ENCODE measurements at regions not wholly inside any gene's neighbourhood (a gene's known extent, or its start where the extent isn't known, plus 50 kb on each side); places are given as distances from the start of the nearest gene placed in this dataset.

DNA sequence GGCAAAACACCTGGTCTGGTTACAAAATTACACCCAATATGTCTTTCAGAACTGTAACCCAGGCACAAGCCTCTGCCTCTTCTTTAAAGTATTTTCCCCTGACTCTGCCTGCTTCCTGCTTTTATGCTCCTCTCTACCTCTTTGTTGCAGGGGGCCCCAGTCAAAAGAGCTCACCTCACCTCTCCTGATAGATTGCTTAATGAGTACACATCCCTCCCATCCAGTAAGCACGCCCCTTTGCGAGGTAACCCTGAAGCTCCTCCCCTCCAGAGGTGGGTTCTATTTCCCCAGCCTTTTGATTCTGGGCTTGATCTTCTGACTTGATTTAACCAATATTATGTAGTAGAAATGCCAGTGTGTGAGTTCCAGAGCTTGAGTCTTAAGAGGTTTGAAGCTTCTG, 56.6 kb upstream of the EYA2 start:
- TF ChIP-seq, protein P1, sequence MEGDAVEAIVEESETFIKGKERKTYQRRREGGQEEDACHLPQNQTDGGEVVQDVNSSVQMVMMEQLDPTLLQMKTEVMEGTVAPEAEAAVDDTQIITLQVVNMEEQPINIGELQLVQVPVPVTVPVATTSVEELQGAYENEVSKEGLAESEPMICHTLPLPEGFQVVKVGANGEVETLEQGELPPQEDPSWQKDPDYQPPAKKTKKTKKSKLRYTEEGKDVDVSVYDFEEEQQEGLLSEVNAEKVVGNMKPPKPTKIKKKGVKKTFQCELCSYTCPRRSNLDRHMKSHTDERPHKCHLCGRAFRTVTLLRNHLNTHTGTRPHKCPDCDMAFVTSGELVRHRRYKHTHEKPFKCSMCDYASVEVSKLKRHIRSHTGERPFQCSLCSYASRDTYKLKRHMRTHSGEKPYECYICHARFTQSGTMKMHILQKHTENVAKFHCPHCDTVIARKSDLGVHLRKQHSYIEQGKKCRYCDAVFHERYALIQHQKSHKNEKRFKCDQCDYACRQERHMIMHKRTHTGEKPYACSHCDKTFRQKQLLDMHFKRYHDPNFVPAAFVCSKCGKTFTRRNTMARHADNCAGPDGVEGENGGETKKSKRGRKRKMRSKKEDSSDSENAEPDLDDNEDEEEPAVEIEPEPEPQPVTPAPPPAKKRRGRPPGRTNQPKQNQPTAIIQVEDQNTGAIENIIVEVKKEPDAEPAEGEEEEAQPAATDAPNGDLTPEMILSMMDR (optimal IDR thresholded peaks at IDR 0.05 in 1 of 3, IDR thresholded peaks at IDR 0.05 in 1 of 3, conservative IDR thresholded peaks at IDR 0.05 in 1 of 3; ENCODE audit: extremely low read depth in 1 of 3, insufficient read depth in 2 of 3, low read length in 3 of 3), result no peak
- no peak for TF ChIP-seq EZH2 (IDR thresholded peaks at IDR 0.05; ENCODE audit: low read length)
- no peaks in the 10 kb centered on the region for H3K79me2 ChIP-seq (ENCODE audit: control insufficient read depth, insufficient read depth, low read length)
- H4K20me1 ChIP-seq (ENCODE audit: control insufficient read depth, extremely low read depth, insufficient read depth, low read length), result no peaks in the 10 kb centered on the region
- H3K4me3 ChIP-seq (ENCODE audit: control insufficient read depth in 2 of 3, extremely low read depth in 1 of 3, insufficient read depth in 2 of 3, low read depth in 1 of 3, low read length in 3 of 3), result no peak overlapping the region
- no peak overlapping the region for H2AFZ ChIP-seq (ENCODE audit: control insufficient read depth, low read length)
- no peaks in the 10 kb centered on the region for H3K27me3 ChIP-seq (ENCODE audit: control insufficient read depth, extremely low read depth, insufficient read depth, low read length)
- dilution Hi-C loops (cut with MboI; ENCODE audit: extremely low pct_ligation_motif_present, low sequenced_read_pairs), result no loop called here
- no peak overlapping the region for H3K27ac ChIP-seq (ENCODE audit: control insufficient read depth, insufficient read depth, low read length)
- no peak for DNase-seq (ENCODE audit: low read depth, low spot score)
- H3K9ac ChIP-seq (ENCODE audit: control insufficient read depth, extremely low read depth, insufficient read depth, low read length), result no peak overlapping the region
- no peak for FAIRE-seq
- H3K4me2 ChIP-seq (ENCODE audit: control insufficient read depth, extremely low read depth, insufficient read depth, low read depth, low read length), result no peak overlapping the region
- H3K36me3 ChIP-seq (ENCODE audit: control insufficient read depth in 2 of 2, extremely low read depth in 1 of 2, insufficient read depth in 2 of 2, low read length in 2 of 2), result no peaks in the 10 kb centered on the region
- no peaks in the 10 kb centered on the region for H3K9me3 ChIP-seq (ENCODE audit: control insufficient read depth, low read depth, low read length)
- H3K9me1 ChIP-seq (ENCODE audit: control insufficient read depth, extremely low read depth, insufficient read depth, low read length), result no peaks in the 10 kb centered on the region
- H3K4me1 ChIP-seq (ENCODE audit: control insufficient read depth, extremely low read depth, insufficient read depth, low read length), result no peaks in the 10 kb centered on the region

DNA sequence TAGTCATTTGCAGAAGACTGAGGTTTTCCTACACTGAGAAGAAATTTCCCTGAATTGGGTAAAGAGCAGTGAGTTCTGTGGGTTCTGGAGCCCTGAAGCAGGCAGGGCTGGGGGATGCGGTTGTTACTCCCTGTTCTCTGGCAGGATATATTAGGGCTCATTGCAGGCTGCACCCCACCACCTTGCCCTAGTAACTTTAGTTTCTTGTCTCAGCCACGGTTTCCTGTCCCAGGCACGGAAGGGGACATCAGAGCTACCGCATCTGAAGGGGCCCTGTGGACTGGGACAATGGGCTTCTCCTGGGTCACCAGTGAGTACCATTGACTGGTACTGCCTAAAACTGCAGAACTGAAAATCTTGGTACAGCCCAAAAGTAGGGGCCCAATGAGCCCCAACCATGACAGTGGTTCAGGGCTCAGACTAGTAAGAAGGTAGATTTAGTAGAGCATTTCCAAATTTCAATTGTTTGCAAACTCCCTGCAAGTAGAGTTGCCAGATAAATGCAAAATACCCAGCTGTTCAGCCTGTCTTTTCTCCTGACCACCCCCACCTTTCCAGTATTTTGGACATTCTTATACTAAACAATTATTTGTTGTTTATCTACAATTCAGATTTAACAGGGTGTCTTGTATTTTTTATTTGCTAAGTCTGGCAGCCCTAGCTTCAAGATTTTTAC, 54.5 kb upstream of the EYA2 start:
- no peak for FAIRE-seq
- dilution Hi-C loops (cut with MboI; ENCODE audit: extremely low pct_ligation_motif_present, low sequenced_read_pairs), result no loop called here

More for the DNA sequence above, 54.5 kb upstream of the EYA2 start:
- H3K9me3 ChIP-seq (ENCODE audit: control insufficient read depth, low read depth, low read length), result no peaks in the 10 kb centered on the region
- no peaks in the 10 kb centered on the region for H3K27me3 ChIP-seq (ENCODE audit: control insufficient read depth, extremely low read depth, insufficient read depth, low read length)
- H3K9me1 ChIP-seq (ENCODE audit: control insufficient read depth, extremely low read depth, insufficient read depth, low read length), result no peaks in the 10 kb centered on the region
- no peaks in the 10 kb centered on the region for H3K36me3 ChIP-seq (ENCODE audit: control insufficient read depth in 2 of 2, extremely low read depth in 1 of 2, insufficient read depth in 2 of 2, low read length in 2 of 2)
- no peak overlapping the region for H3K4me2 ChIP-seq (ENCODE audit: control insufficient read depth, extremely low read depth, insufficient read depth, low read depth, low read length)
- no peaks in the 10 kb centered on the region for H3K4me1 ChIP-seq (ENCODE audit: control insufficient read depth, extremely low read depth, insufficient read depth, low read length)
- no peak overlapping the region for H3K4me3 ChIP-seq (ENCODE audit: control insufficient read depth in 2 of 3, extremely low read depth in 1 of 3, insufficient read depth in 2 of 3, low read depth in 1 of 3, low read length in 3 of 3)
- no peak overlapping the region for H3K9ac ChIP-seq (ENCODE audit: control insufficient read depth, extremely low read depth, insufficient read depth, low read length)
- no peak for TF ChIP-seq EZH2 (IDR thresholded peaks at IDR 0.05; ENCODE audit: low read length)
- TF ChIP-seq, protein P1 (optimal IDR thresholded peaks at IDR 0.05 in 1 of 3, IDR thresholded peaks at IDR 0.05 in 1 of 3, conservative IDR thresholded peaks at IDR 0.05 in 1 of 3; ENCODE audit: extremely low read depth in 1 of 3, insufficient read depth in 2 of 3, low read length in 3 of 3), result no peak
- no peaks in the 10 kb centered on the region for H3K79me2 ChIP-seq (ENCODE audit: control insufficient read depth, insufficient read depth, low read length)
- H2AFZ ChIP-seq (ENCODE audit: control insufficient read depth, low read length), result no peak overlapping the region
- H4K20me1 ChIP-seq (ENCODE audit: control insufficient read depth, extremely low read depth, insufficient read depth, low read length), result no peaks in the 10 kb centered on the region
- no peak for DNase-seq (ENCODE audit: low read depth, low spot score)
- no peak overlapping the region for H3K27ac ChIP-seq (ENCODE audit: control insufficient read depth, insufficient read depth, low read length)
